Muscle layer of duodenum (tissue), 2 donors: ENCODE measurements at regions not wholly inside any gene's neighbourhood (a gene's known extent, or its start where the extent isn't known, plus 50 kb on each side); places are given as distances from the start of the nearest gene placed in this dataset.

Experiments used
- H3K27ac ChIP-seq: one replicate; pipeline ENCODE4 v1.7.0; 2013; ENCODE audit warnings: mild to moderate bottlenecking, low read length
- H3K27me3 ChIP-seq: one replicate; pipeline ENCODE4 v1.7.0; 2013; ENCODE audit warnings: low read depth, mild to moderate bottlenecking, control low read depth, low read length
- H3K36me3 ChIP-seq, 2 donors: one replicate each; pipeline ENCODE4 v1.7.0; 2013; ENCODE audit warnings: low read length in 2 of 2, control low read depth in 1 of 2, mild to moderate bottlenecking in 1 of 2; ENCODE audit not compliant: insufficient read depth in 2 of 2, control insufficient read depth in 1 of 2
- H3K4me1 ChIP-seq, 2 donors: one replicate each; pipeline ENCODE4 v1.7.0; 2013; ENCODE audit warnings: low read length in 2 of 2, mild to moderate bottlenecking in 2 of 2, control low read depth in 1 of 2, moderate library complexity in 1 of 2; ENCODE audit not compliant: insufficient read depth in 2 of 2, control insufficient read depth in 1 of 2
- H3K4me3 ChIP-seq, 2 donors: one replicate each; pipeline ENCODE4 v1.7.0; 2013; ENCODE audit warnings: low read length in 2 of 2, low read depth in 1 of 2, mild to moderate bottlenecking in 1 of 2
- H3K9me3 ChIP-seq, 2 donors: one replicate each; pipeline ENCODE4 v1.7.0; 2013; ENCODE audit warnings: low read length in 2 of 2, control low read depth in 1 of 2, mild to moderate bottlenecking in 1 of 2; ENCODE audit not compliant: control insufficient read depth in 1 of 2
- donor health status: healthy.

- no peaks in the 10 kb centered on the region for H3K36me3 ChIP-seq
Measured at GRCh38 chr2:180715044-180715443, 265.4 kb upstream of the UBE2E3 start.

GRCh38 chr2:180709392-180710145 is 270.8 kb upstream of the UBE2E3 start:
- no peak overlapping the region for H3K4me3 ChIP-seq
- H3K36me3 ChIP-seq, result no peaks in the 10 kb centered on the region
- H3K9me3 ChIP-seq, result no peaks in the 10 kb centered on the region
- no peaks in the 10 kb centered on the region for H3K27me3 ChIP-seq
- no peak overlapping the region for H3K27ac ChIP-seq
- H3K4me1 ChIP-seq, result no peaks in the 10 kb centered on the region

More at GRCh38 chr2:180715044-180715443, 265.4 kb upstream of the UBE2E3 start:
- Histone ChIP-seq H3K27me3 (no peaks in the 10 kb centered on the region), H3K4me1 (no peaks in the 10 kb centered on the region), H3K27ac (no peak overlapping the region), H3K9me3 (no peaks in the 10 kb centered on the region), H3K4me3 (no peak overlapping the region)

GRCh38 chr2:180707884-180708205 is 272.6 kb upstream of the UBE2E3 start:
- H3K9me3 ChIP-seq, result no peaks in the 10 kb centered on the region
- no peak overlapping the region for H3K27ac ChIP-seq
- no peaks in the 10 kb centered on the region for H3K4me1 ChIP-seq
- H3K36me3 ChIP-seq, result no peaks in the 10 kb centered on the region
- H3K27me3 ChIP-seq, result no peaks in the 10 kb centered on the region
- H3K4me3 ChIP-seq, result no peak overlapping the region

GRCh38 chr2:180707175-180707883 is 273.1 kb upstream of the UBE2E3 start:
- Histone ChIP-seq H3K27me3 (no peaks in the 10 kb centered on the region), H3K4me3 (no peak overlapping the region), H3K27ac (no peak overlapping the region), H3K9me3 (no peaks in the 10 kb centered on the region), H3K4me1 (no peaks in the 10 kb centered on the region), H3K36me3 (no peaks in the 10 kb centered on the region)

GRCh38 chr2:180706694-180707093 is 273.7 kb upstream of the UBE2E3 start:
- H3K36me3 ChIP-seq, result no peaks in the 10 kb centered on the region
- H3K9me3 ChIP-seq, result no peaks in the 10 kb centered on the region
- no peak overlapping the region for H3K4me3 ChIP-seq
- H3K27me3 ChIP-seq, result no peaks in the 10 kb centered on the region
- H3K27ac ChIP-seq, result no peak overlapping the region
- no peaks in the 10 kb centered on the region for H3K4me1 ChIP-seq

- H3K27me3 ChIP-seq, result no peaks in the 10 kb centered on the region
- H3K27ac ChIP-seq, result no peak overlapping the region
- no peaks in the 10 kb centered on the region for H3K36me3 ChIP-seq
- no peaks in the 10 kb centered on the region for H3K4me1 ChIP-seq
- H3K9me3 ChIP-seq, result no peaks in the 10 kb centered on the region
- no peak overlapping the region for H3K4me3 ChIP-seq
Measured at GRCh38 chr2:180705551-180705950, 274.9 kb upstream of the UBE2E3 start.

- no peaks in the 10 kb centered on the region for H3K36me3 ChIP-seq
- H3K4me1 ChIP-seq, result no peaks in the 10 kb centered on the region
- H3K9me3 ChIP-seq, result no peaks in the 10 kb centered on the region
- no peak overlapping the region for H3K4me3 ChIP-seq
- no peak overlapping the region for H3K27ac ChIP-seq
- H3K27me3 ChIP-seq, result no peaks in the 10 kb centered on the region
Measured at GRCh38 chr2:180705122-180705521, 275.3 kb upstream of the UBE2E3 start.

- H3K27me3 ChIP-seq, result no peaks in the 10 kb centered on the region
- H3K27ac ChIP-seq, result no peak overlapping the region
Measured at GRCh38 chr2:180699657-180700361, 280.6 kb upstream of the UBE2E3 start.

GRCh38 chr2:180698668-180699067 is 281.7 kb upstream of the UBE2E3 start:
- Histone ChIP-seq H3K9me3 (no peaks in the 10 kb centered on the region), H3K36me3 (no peaks in the 10 kb centered on the region), H3K4me1 (peaks cover 0 to 3% of the 10 kb centered on the region in 2 donors), H3K4me3 (no peak overlapping the region), H3K27me3 (no peaks in the 10 kb centered on the region), H3K27ac (no peak overlapping the region)

More at GRCh38 chr2:180699657-180700361, 280.6 kb upstream of the UBE2E3 start:
- Histone ChIP-seq H3K4me1 (no peaks in the 10 kb centered on the region), H3K9me3 (no peaks in the 10 kb centered on the region), H3K4me3 (no peak overlapping the region), H3K36me3 (no peaks in the 10 kb centered on the region)

GRCh38 chr2:180695586-180696401 is 284.6 kb upstream of the UBE2E3 start:
- H3K36me3 ChIP-seq, result no peaks in the 10 kb centered on the region
- H3K4me1 ChIP-seq, result peaks cover 0 to 3% of the 10 kb centered on the region in 2 donors
- H3K27me3 ChIP-seq, result no peaks in the 10 kb centered on the region
- no peaks in the 10 kb centered on the region for H3K9me3 ChIP-seq
- no peak overlapping the region for H3K27ac ChIP-seq
- H3K4me3 ChIP-seq, result no peak overlapping the region
